ENCODE measurements at regions not wholly inside any gene's neighbourhood (a gene's known extent, or its start where the extent isn't known, plus 50 kb on each side); places are given as distances from the start of the nearest gene placed in this dataset.

DNA sequence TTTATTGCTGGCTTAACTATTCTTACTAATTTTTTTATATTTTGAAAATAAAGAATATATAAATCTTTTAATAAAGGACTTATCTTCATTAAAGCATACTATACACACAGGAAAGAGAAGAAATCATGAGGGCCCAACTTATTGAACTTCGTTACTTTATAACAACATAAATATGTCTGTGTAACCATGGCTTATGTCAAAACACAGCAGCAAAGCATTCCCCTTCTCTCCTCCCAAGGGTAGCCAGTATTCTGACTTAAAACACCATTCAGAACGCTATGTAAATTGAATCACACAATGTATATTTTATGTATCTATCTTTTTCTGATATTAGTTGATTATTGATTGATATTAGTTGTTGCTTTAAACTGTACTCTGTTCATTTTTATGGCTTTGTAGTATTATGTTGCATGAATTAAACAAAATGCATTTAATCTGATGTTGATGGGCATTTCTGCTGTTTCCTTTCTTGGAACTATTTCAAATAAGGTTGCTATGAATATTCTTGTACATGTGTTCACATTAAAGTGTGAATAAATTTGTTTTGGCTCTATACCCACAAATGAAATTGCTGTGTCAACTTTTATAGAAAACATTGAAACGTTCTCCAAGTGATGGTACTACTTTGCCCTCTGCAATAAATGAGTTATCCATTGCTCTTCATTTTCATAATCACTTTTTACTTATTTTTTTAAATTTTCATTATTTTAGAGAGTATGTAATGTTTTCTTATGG is 188.7 kb downstream of the RND3 start:
- H3K9me3 ChIP-seq (ENCODE audit: control insufficient read depth, insufficient read depth, low read depth, low read length), result no peaks in the 10 kb centered on the region
- no peak overlapping the region for H3K4me2 ChIP-seq (ENCODE audit: extremely low read depth, insufficient read depth, low read length)
- H3K9ac ChIP-seq (ENCODE audit: insufficient read depth, low read length), result no peak overlapping the region
- DNase-seq (ENCODE audit: low read depth in 2 of 2), result no peak
- no peak overlapping the region for H3K27ac ChIP-seq (ENCODE audit: insufficient read depth, low read length)
- H3K4me3 ChIP-seq (replicated peaks in 1 of 4; ENCODE audit: control extremely low read depth in 1 of 4, insufficient read depth in 1 of 4, low read depth in 3 of 4, low read length in 4 of 4), result no peak overlapping the region
- H3K79me2 ChIP-seq (ENCODE audit: control insufficient read depth, insufficient read depth, low read length), result no peaks in the 10 kb centered on the region
- H4K20me1 ChIP-seq (ENCODE audit: control insufficient read depth, extremely low read depth, insufficient read depth, low read length), result no peaks in the 10 kb centered on the region
- TF ChIP-seq, protein P1, sequence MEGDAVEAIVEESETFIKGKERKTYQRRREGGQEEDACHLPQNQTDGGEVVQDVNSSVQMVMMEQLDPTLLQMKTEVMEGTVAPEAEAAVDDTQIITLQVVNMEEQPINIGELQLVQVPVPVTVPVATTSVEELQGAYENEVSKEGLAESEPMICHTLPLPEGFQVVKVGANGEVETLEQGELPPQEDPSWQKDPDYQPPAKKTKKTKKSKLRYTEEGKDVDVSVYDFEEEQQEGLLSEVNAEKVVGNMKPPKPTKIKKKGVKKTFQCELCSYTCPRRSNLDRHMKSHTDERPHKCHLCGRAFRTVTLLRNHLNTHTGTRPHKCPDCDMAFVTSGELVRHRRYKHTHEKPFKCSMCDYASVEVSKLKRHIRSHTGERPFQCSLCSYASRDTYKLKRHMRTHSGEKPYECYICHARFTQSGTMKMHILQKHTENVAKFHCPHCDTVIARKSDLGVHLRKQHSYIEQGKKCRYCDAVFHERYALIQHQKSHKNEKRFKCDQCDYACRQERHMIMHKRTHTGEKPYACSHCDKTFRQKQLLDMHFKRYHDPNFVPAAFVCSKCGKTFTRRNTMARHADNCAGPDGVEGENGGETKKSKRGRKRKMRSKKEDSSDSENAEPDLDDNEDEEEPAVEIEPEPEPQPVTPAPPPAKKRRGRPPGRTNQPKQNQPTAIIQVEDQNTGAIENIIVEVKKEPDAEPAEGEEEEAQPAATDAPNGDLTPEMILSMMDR (conservative IDR thresholded peaks at IDR 0.05 in 1 of 2, IDR thresholded peaks at IDR 0.05 in 1 of 2; ENCODE audit: low read depth in 1 of 2, low read length in 2 of 2), result no peak
- TF ChIP-seq EZH2 (IDR thresholded peaks at IDR 0.05; ENCODE audit: low read length, missing control alignments), result no peak
- H3K36me3 ChIP-seq (ENCODE audit: control insufficient read depth, insufficient read depth, low read length), result no peaks in the 10 kb centered on the region
- no peaks in the 10 kb centered on the region for H3K4me1 ChIP-seq (ENCODE audit: control insufficient read depth, extremely low read depth, insufficient read depth, low read length)
- no peak overlapping the region for H2AFZ ChIP-seq (ENCODE audit: low read length)
- no peaks in the 10 kb centered on the region for H3K27me3 ChIP-seq (ENCODE audit: control insufficient read depth, insufficient read depth, low read length)

DNA sequence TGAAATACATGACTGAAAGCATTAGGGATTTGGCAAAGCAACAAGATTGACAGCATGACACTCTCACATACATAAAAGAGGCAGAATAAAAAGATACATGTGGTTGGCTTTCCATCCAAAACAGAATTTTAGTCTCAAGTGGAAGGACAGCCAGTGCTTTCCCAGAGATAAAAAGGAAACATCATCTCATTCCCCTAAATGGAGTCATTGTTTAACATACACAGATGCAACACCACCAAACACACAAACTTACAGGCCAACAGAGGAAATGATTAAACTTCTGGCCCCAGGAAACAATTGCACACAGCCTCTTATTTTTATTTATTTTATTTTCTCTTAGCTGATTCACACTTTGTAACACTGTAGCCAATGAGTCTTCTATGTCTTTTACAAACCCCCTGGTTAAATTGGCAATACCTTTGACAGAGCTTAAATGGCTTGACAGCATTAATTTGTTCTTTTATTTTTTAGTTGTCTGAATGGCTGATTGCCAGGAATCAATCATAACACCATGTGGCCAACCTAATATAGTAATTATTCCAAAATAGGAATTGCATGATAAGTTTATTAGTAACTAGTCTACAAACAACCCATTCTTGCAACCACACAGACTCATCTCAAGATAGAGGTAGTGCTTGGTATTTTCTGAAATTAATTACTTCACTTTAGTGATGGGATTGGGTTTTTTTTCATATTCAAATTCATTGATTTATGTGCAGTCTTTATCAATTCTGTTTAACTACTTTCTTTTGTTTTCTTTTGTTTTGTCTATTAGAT is 190.5 kb downstream of the RND3 start:
- peak; percentile 44 to 62 for DNase-seq (ENCODE audit: low read depth in 2 of 2)
- TF ChIP-seq EZH2 (IDR thresholded peaks at IDR 0.05; ENCODE audit: low read length, missing control alignments), result no peak
- TF ChIP-seq, protein P1 (conservative IDR thresholded peaks at IDR 0.05 in 1 of 2, IDR thresholded peaks at IDR 0.05 in 1 of 2; ENCODE audit: low read depth in 1 of 2, low read length in 2 of 2), result no peak
- Histone ChIP-seq H3K79me2 (ENCODE audit: control insufficient read depth, insufficient read depth, low read length) (no peaks in the 10 kb centered on the region), H3K4me3 (replicated peaks in 1 of 4; ENCODE audit: control extremely low read depth in 1 of 4, insufficient read depth in 1 of 4, low read depth in 3 of 4, low read length in 4 of 4) (no peak overlapping the region), H3K27ac (ENCODE audit: insufficient read depth, low read length) (no peak overlapping the region), H3K9ac (ENCODE audit: insufficient read depth, low read length) (no peak overlapping the region), H3K36me3 (ENCODE audit: control insufficient read depth, insufficient read depth, low read length) (no peaks in the 10 kb centered on the region), H3K4me2 (ENCODE audit: extremely low read depth, insufficient read depth, low read length) (no peak overlapping the region), H2AFZ (ENCODE audit: low read length) (no peak overlapping the region), H4K20me1 (ENCODE audit: control insufficient read depth, extremely low read depth, insufficient read depth, low read length) (no peaks in the 10 kb centered on the region), H3K9me3 (ENCODE audit: control insufficient read depth, insufficient read depth, low read depth, low read length) (no peaks in the 10 kb centered on the region), H3K4me1 (ENCODE audit: control insufficient read depth, extremely low read depth, insufficient read depth, low read length) (no peaks in the 10 kb centered on the region), H3K27me3 (ENCODE audit: control insufficient read depth, insufficient read depth, low read length) (no peaks in the 10 kb centered on the region)

DNA sequence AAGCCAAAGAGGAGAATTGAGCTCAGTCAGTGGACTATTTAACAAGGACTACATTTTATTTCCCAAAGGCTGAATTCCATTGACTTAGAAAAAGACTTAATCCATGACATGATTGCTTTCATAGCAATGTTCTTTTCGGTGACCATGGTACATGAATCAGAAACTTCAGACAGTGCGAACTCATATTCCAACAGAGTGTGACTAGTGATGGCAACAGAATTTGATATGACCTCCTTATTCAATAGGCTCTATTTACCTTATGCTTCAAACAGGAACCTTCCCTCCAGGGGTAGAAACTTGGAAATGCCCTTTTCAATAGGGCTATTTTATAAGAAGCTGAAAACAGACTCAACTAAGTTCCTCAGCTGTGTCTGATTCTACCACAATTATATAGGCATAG is 191.9 kb downstream of the RND3 start:
- H3K79me2 ChIP-seq (ENCODE audit: control insufficient read depth, insufficient read depth, low read length), result no peaks in the 10 kb centered on the region
- no peaks in the 10 kb centered on the region for H3K36me3 ChIP-seq (ENCODE audit: control insufficient read depth, insufficient read depth, low read length)
- H3K9ac ChIP-seq (ENCODE audit: insufficient read depth, low read length), result no peak overlapping the region
- no peaks in the 10 kb centered on the region for H3K9me3 ChIP-seq (ENCODE audit: control insufficient read depth, insufficient read depth, low read depth, low read length)
- TF ChIP-seq, protein P1 (conservative IDR thresholded peaks at IDR 0.05 in 1 of 2, IDR thresholded peaks at IDR 0.05 in 1 of 2; ENCODE audit: low read depth in 1 of 2, low read length in 2 of 2), result no peak
- no peak for TF ChIP-seq EZH2 (IDR thresholded peaks at IDR 0.05; ENCODE audit: low read length, missing control alignments)
- H3K27me3 ChIP-seq (ENCODE audit: control insufficient read depth, insufficient read depth, low read length), result no peaks in the 10 kb centered on the region
- no peak overlapping the region for H3K27ac ChIP-seq (ENCODE audit: insufficient read depth, low read length)
- no peaks in the 10 kb centered on the region for H3K4me1 ChIP-seq (ENCODE audit: control insufficient read depth, extremely low read depth, insufficient read depth, low read length)
- H3K4me3 ChIP-seq (replicated peaks in 1 of 4; ENCODE audit: control extremely low read depth in 1 of 4, insufficient read depth in 1 of 4, low read depth in 3 of 4, low read length in 4 of 4), result no peak overlapping the region
- no peak overlapping the region for H3K4me2 ChIP-seq (ENCODE audit: extremely low read depth, insufficient read depth, low read length)
- DNase-seq (ENCODE audit: low read depth in 2 of 2), result no peak
- no peaks in the 10 kb centered on the region for H4K20me1 ChIP-seq (ENCODE audit: control insufficient read depth, extremely low read depth, insufficient read depth, low read length)
- no peak overlapping the region for H2AFZ ChIP-seq (ENCODE audit: low read length)

Measured in fibroblast of lung (primary cell).